Endothelial cell of umbilical vein (primary cell): ENCODE measurements at regions not wholly inside any gene's neighbourhood (a gene's known extent, or its start where the extent isn't known, plus 50 kb on each side); places are given as distances from the start of the nearest gene placed in this dataset.

Experiments used
- CTCF ChIP-seq, 2 donors: IDR thresholded peaks; 1 replicate in 1 of 2; 2 replicates in 1 of 2; pipeline ENCODE4 v1.5.1; 2011; ENCODE audit warnings: low read length in 2 of 2, mild to moderate bottlenecking in 2 of 2, moderate library complexity in 2 of 2, control low read depth in 1 of 2, inconsistent platforms in 1 of 2, low read depth in 1 of 2; ENCODE audit not compliant: insufficient read depth in 1 of 2; ENCODE audit errors: extremely low read depth in 1 of 2
- EZH2 ChIP-seq: IDR thresholded peaks from 2 replicates; pipeline ENCODE4 v1.6.1; 2012; ENCODE audit warnings: borderline replicate concordance, low read depth, mild to moderate bottlenecking, moderate library complexity, low read length, inconsistent platforms; ENCODE audit not compliant: severe bottlenecking
- JUN ChIP-seq: IDR thresholded peaks from 2 replicates; pipeline ENCODE4 v1.6.1; 2011; ENCODE audit warnings: borderline replicate concordance, low read depth; ENCODE audit not compliant: insufficient read length, insufficient read depth
- MAX ChIP-seq: IDR thresholded peaks from 2 replicates; pipeline ENCODE4 v1.6.1; 2011; ENCODE audit not compliant: insufficient read depth, insufficient read length
- POLR2A ChIP-seq: IDR thresholded peaks from 2 replicates; pipeline ENCODE4 v1.6.1; 2012; ENCODE audit warnings: low read depth, mild to moderate bottlenecking, control low read depth, low read length

- no peak for TF ChIP-seq CTCF (IDR thresholded peaks at IDR 0.05; ENCODE audit: extremely low read depth in 1 of 2, insufficient read depth in 1 of 2, low read depth in 1 of 2, low read length in 2 of 2)
- no peak for TF ChIP-seq POLR2A
- no peak for TF ChIP-seq JUN
- TF ChIP-seq MAX: no peak
- no peak for TF ChIP-seq EZH2
Measured at GRCh38 chr3:19769694-19770093, 164.3 kb downstream of the EFHB start.
